ENCODE measurements at regions not wholly inside any gene's neighbourhood (a gene's known extent, or its start where the extent isn't known, plus 50 kb on each side); places are given as distances from the start of the nearest gene placed in this dataset.
"Not testable (repeated sequence)": the region's sequence is repeated elsewhere in the genome, so short reads cannot be mapped to it uniquely, and the experiment has no call there.

DNA sequence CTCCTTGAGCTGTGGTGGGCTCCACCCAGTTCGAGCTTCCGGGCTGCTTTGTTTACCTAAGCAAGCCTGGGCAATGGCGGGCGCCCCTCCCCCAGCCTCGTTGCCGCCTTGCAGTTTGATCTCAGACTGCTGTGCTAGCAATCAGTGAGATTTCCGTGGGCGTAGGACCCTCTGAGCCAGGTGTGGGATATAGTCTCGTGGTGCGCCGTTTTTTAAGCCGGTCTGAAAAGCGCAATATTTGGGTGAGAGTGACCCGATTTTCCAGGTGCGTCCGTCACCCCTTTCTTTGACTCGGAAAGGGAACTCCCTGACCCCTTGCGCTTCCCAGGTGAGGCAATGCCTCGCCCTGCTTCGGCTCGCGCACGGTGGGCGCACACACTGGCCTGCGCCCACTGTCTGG, 1151.1 kb upstream of the SORCS1 start:
- not testable (repeated sequence) for ATAC-seq

DNA sequence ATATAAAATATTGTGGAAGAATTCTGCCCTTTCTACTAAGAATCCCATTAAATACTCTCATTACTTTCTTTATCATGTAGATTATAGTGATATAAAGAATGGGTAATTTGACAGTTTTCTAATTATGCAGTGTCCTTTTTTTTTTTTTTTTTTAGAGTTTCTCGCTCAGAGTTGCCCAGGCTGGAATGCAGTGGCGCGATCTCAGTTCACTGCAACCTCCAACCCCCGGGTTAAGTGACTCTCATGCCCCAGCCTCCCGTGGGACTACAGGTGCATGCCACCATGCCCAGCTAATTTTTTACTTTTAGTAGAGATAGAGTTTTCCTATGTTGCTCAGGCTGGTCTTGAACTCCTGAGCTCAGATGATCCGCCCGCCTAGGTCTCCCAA, 1143.4 kb upstream of the SORCS1 start:
- no peak for ATAC-seq

DNA sequence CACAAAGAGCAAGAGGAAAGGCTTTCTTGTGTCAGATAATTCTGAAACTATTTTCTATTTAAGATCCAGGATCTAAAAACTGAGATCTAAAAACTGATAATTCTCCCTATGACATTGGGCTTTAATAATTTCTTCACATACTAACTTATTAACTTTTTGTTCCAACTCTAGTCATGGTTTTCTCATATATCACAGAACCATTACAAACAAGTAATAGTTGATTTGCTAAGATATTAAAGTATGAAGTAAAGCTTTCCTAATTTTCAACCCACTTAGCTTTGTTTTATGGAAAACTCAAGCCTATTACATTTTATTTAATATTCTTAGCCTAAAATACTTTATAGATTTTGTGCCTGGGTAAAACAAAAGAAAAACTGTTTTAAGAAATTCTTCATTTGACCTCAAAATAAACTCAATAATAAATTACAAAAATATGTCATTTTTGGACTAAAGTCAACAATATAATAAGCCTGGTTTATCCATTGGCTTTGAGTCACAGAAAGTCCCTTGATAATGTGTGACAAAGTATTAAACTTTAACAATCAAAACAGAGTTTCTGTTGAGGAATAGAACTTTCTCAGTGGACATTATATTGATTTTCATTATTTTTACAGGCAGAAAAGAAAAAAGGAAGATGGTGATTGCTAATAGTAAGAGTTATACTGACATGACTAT, 1142.9 kb upstream of the SORCS1 start:
- no peak for ATAC-seq

GRCh38 chr10:108303149-108303548, 1138.6 kb upstream of the SORCS1 start:
- ATAC-seq: no peak

DNA sequence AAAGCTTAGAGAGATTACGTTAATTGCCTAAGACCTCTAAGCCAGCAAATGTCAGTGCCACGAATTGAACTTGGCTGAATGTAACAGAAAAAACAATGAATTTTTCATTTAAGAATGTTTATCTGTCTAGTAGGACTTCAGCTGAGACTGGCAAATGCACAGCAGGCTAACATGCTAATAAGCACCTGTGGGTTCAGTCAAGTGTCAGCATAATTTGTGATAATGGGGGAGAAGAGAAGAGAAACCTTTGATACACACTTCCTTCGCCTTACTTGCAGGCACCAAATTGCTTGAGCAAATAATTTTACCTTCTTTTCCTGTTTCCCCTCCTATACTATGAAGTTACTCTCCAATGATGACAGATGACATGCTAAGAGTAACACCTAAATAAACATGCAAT, 1136.5 kb upstream of the SORCS1 start:
- ATAC-seq: no peak

- ATAC-seq: no peak
Measured at GRCh38 chr10:108290823-108291222, 1126.3 kb upstream of the SORCS1 start.

DNA sequence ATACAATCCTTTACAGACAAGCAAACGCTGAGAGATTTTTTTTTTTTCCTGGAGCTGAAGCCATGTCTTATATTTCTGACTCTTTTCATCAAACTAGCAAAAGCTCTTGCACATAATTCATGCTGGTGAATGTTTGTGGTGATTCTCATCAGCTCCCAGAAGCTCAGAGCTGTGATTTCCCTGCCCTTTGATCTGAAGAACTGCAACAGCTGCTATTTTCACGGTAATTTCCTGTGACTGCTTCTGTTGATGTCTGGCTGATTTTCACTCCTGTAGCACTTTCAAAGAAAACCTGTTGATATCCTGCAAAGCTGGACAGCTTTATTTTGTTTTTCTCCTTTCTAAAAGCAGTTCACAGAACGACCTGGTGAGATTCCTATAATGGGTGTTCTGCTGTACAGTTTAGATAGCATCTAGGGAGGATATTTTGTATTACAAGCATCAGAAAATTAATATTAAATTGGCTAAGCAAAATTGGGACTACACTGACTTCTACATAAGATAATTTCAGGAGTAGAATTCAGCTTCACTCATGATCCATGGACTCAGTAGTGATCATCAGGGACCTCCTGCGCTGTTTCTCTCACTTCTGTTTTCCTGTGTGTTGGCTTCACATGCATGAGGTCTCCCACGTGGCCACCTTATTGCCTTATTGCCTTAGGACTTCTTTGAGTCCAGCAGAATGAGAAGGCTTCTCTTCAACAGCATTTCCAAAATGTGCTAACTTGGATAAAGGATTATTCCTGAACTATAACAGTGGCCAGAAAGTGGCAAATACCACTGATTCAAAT, 1111.6 kb upstream of the SORCS1 start:
- no peak for ATAC-seq

DNA sequence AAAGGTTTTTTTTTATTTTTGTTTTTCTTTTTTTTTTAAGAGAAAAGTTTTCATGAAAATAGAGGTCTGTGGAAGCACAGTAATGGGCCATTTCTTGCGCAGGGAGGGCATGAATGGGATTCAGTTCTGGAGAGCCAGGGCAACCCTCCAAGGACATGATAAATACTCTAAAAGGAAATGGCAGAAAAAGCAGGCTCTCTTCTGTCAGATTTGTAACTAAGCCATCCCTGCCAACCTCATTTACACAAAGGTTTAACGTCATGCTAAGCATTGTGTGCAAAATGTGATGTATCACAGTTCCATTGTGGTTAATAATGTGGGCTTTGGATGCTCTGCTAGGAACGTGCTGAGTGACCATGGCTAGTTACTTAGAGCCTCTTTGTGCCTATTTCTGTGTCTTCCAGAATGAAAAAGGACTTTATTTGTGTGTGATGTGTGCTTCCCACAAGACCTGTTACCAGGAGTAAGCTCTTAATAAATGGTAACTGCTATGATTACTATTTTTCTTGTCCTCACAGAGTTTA, 1095.9 kb upstream of the SORCS1 start:
- no peak for ATAC-seq

GRCh38 chr10:108254089-108254488, 1089.6 kb upstream of the SORCS1 start:
- no peak for ATAC-seq

- no peak for ATAC-seq
Measured at GRCh38 chr10:108252771-108253170, 1088.3 kb upstream of the SORCS1 start.

- no peak for ATAC-seq
Measured at GRCh38 chr10:108250936-108251620, 1086.6 kb upstream of the SORCS1 start.

DNA sequence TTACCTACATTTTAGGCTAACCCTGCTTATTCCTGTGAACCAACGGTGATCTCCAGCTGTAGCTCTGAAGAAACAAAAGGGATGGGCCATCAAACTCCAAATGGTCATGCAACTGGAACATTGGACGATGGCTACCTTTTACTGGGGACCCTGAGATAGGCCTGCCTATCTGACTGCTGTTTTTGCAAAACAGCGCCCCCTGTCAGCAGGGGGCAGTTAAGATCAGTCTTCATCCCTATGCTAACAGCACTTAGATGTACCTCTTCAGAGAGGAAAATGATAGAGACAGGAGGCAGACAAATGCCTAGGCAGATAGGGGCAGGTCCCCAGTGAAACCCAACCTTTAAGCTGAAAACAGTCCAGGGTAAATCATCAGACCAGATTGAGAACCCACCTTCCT, 1085.4 kb upstream of the SORCS1 start:
- no peak for ATAC-seq

DNA sequence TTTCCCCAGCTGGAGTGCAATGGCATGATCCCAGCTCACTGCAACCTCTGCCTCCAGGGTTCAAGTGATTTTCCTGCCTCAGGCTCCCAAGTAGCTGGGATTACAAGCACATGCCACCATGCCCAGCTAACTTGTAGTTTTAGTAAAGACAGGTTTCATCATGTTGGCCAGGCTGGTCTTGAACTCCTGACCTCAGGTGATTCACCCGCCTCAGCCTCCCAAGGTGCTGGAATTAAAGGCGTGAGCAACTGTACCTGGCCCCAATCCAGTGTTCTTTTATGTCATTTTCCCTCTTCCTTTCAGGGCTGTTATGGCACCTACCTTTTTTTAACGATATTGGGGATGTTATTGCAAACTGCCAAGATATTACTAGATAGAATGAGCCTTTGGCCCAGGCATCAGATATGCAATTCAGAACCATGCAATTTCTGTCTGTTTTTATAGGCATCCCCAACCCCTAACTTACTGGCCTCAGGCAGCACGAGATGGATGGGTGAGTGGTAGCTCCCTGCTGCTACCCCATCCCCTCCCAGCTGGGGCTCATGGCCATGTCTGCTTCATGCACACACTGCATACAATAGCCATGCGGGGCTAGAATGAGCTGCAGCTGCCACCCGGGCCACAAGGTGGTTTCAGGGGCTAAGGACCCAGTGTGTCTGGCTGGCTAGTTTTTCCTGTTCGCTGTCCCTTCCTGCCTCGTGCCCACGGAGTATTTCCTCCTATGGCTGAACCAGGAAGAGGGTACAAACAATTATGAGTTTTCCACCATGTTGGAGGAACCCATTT, 1080.1 kb upstream of the SORCS1 start:
- ATAC-seq: no peak

DNA sequence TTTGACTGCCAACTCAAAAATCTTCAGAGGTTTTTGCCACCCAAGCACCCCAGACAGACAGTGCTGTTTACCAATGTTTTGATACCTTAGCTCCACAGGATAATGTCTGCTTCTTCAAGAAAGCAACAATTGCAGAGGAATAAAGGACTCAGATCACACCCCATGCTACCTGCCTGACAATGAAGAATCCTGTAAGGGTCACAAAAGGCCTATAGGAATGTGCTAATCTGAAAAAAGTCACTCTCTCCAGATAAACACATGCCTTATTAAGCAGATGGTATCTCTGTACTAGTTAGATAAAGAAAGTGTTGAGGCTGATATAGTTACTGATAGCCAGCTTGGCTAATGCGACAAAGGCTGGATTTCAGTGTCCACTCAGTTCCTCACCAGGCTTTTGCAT, 1076.7 kb upstream of the SORCS1 start:
- no peak for ATAC-seq

DNA sequence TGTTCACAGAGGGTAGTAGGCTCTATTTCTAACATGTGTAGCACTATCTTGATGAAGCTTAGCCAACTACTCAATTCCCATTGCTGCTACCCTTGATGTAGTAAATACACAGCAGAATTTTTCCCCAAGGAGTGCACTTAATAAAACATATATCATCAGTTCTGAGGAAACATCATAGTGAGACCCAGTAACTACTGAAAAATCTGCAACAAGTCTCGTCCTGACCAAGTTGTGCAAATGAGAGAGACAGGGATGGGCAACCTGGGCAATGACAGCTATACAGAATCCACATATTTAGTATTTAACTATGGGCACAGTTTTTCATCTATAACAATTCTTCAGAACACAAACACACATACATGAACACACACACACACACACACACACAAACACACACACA, 1073.8 kb upstream of the SORCS1 start:
- no peak for ATAC-seq

GRCh38 chr10:108230478-108231170, 1066.1 kb upstream of the SORCS1 start:
- ATAC-seq: no peak

- ATAC-seq: no peak
Measured at GRCh38 chr10:108208732-108209131, 1044.2 kb upstream of the SORCS1 start.

GRCh38 chr10:108208038-108208437, 1043.5 kb upstream of the SORCS1 start:
- ATAC-seq: no peak

GRCh38 chr10:108204528-108205305, 1040.2 kb upstream of the SORCS1 start:
- no peak for ATAC-seq

DNA sequence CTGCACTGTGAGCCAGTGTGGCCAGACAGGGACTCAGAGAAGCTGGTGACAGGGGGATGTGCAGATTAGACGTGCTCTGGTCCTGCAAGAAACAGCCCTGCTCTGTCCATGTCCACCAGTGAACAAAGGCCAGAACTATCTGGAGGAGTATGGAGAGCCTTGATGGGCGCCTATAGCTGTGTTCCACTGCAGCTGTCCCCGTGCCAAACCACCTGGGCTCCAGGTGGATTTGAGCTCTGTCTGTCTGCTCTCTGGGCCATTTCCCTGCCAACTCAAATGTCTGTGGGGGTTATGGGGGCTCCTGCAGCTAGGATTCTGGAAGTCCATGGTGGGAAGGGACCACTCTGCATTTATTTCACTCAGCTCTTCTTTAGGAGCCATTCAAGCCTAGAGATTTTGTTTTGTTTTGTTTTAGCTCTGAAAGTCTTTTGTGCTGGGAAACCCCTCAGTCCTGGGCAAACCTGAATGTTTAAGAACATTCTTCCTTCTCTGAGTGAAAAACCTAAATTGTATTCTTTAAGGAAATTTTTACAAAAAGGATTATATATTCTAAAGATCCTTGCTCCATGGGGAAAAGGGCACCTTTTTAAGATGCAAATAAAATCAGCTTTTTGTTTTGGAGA, 1039.5 kb upstream of the SORCS1 start:
- ATAC-seq: no peak
